ENCODE measurements at regions not wholly inside any gene's neighbourhood (a gene's known extent, or its start where the extent isn't known, plus 50 kb on each side); places are given as distances from the start of the nearest gene placed in this dataset.

DNA sequence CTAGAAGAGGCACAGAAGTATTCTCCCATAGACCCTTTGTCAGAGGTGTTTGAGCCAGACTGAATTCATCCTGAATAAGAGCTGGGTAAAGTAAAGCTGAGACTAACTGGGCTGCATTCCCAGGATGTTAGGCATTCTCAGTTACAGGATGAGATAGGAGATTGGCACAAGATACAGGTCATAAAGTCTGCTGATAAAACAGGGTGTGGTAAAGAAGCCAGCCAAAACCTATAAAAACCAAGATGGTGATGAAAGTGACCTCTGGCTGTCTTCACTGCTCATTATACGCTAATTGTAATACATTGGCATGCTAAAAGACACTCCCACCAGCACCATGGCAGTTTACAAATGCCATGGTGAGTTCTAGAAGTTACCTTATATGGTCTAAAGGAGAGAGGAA lies 364.9 kb upstream of the TMEFF2 start:
- TF ChIP-seq, protein P1, sequence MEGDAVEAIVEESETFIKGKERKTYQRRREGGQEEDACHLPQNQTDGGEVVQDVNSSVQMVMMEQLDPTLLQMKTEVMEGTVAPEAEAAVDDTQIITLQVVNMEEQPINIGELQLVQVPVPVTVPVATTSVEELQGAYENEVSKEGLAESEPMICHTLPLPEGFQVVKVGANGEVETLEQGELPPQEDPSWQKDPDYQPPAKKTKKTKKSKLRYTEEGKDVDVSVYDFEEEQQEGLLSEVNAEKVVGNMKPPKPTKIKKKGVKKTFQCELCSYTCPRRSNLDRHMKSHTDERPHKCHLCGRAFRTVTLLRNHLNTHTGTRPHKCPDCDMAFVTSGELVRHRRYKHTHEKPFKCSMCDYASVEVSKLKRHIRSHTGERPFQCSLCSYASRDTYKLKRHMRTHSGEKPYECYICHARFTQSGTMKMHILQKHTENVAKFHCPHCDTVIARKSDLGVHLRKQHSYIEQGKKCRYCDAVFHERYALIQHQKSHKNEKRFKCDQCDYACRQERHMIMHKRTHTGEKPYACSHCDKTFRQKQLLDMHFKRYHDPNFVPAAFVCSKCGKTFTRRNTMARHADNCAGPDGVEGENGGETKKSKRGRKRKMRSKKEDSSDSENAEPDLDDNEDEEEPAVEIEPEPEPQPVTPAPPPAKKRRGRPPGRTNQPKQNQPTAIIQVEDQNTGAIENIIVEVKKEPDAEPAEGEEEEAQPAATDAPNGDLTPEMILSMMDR (tag by site-specific recombination; IDR thresholded peaks at IDR 0.05): no peak
- TF ChIP-seq ZNF24 (tag by site-specific recombination; IDR thresholded peaks at IDR 0.05) (no peak), ZNF302 (tag by site-specific recombination; IDR thresholded peaks at IDR 0.05; ENCODE audit: low read depth) (no peak)
- TF ChIP-seq, protein P2, sequence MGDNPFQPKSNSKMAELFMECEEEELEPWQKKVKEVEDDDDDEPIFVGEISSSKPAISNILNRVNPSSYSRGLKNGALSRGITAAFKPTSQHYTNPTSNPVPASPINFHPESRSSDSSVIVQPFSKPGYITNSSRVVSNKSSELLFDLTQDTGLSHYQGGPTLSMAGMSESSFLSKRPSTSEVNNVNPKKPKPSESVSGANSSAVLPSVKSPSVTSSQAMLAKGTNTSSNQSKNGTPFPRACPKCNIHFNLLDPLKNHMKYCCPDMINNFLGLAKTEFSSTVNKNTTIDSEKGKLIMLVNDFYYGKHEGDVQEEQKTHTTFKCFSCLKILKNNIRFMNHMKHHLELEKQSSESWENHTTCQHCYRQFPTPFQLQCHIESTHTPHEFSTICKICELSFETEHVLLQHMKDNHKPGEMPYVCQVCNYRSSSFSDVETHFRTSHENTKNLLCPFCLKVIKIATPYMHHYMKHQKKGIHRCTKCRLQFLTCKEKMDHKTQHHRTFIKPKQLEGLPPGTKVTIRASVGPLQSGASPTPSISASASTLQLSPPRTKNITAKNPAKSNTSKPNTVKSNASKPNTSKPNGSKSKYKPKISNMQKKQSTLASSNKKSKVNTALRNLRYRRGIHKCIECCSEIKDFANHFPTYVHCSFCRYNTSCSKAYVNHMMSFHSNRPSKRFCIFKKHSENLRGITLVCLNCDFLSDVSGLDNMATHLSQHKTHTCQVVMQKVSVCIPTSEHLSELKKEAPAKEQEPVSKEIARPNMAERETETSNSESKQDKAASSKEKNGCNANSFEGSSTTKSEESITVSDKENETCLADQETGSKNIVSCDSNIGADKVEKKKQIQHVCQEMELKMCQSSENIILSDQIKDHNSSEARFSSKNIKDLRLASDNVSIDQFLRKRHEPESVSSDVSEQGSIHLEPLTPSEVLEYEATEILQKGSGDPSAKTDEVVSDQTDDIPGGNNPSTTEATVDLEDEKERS (tag by site-specific recombination; IDR thresholded peaks at IDR 0.05): no peak
- TF ChIP-seq, protein P3, sequence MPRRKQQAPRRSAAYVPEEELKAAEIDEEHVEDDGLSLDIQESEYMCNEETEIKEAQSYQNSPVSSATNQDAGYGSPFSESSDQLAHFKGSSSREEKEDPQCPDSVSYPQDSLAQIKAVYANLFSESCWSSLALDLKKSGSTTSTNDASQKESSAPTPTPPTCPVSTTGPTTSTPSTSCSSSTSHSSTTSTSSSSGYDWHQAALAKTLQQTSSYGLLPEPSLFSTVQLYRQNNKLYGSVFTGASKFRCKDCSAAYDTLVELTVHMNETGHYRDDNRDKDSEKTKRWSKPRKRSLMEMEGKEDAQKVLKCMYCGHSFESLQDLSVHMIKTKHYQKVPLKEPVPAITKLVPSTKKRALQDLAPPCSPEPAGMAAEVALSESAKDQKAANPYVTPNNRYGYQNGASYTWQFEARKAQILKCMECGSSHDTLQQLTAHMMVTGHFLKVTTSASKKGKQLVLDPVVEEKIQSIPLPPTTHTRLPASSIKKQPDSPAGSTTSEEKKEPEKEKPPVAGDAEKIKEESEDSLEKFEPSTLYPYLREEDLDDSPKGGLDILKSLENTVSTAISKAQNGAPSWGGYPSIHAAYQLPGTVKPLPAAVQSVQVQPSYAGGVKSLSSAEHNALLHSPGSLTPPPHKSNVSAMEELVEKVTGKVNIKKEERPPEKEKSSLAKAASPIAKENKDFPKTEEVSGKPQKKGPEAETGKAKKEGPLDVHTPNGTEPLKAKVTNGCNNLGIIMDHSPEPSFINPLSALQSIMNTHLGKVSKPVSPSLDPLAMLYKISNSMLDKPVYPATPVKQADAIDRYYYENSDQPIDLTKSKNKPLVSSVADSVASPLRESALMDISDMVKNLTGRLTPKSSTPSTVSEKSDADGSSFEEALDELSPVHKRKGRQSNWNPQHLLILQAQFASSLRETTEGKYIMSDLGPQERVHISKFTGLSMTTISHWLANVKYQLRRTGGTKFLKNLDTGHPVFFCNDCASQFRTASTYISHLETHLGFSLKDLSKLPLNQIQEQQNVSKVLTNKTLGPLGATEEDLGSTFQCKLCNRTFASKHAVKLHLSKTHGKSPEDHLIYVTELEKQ (tag by site-specific recombination; IDR thresholded peaks at IDR 0.05; ENCODE audit: borderline replicate concordance): no peak
